ENCODE measurements at regions not wholly inside any gene's neighbourhood (a gene's known extent, or its start where the extent isn't known, plus 50 kb on each side); places are given as distances from the start of the nearest gene placed in this dataset.

GRCh38 chr20:60352017-60352416 lies 393.8 kb downstream of the CDH26 start:
- TF ChIP-seq ZNF2 (tag by site-specific recombination; IDR thresholded peaks at IDR 0.05) (no peak), ZBTB17 (tag by site-specific recombination; IDR thresholded peaks at IDR 0.05) (no peak), ZNF350 (tag by site-specific recombination; IDR thresholded peaks at IDR 0.05) (no peak), ZNF488 (tag by site-specific recombination; IDR thresholded peaks at IDR 0.05) (no peak), EGR2 (tag by site-specific recombination; IDR thresholded peaks at IDR 0.05; ENCODE audit: low read depth) (no peak), PRDM1 (tag by site-specific recombination; IDR thresholded peaks at IDR 0.05) (no peak), ZNF292 (tag by site-specific recombination; IDR thresholded peaks at IDR 0.05; ENCODE audit: borderline replicate concordance, low read depth) (no peak), ZBTB10 (tag by site-specific recombination; IDR thresholded peaks at IDR 0.05) (no peak), ZNF280D (tag by site-specific recombination; IDR thresholded peaks at IDR 0.05) (no peak), BCL6B (tag by site-specific recombination; IDR thresholded peaks at IDR 0.05) (no peak), KLF1 (tag by site-specific recombination; IDR thresholded peaks at IDR 0.05) (no peak), KLF8 (tag by site-specific recombination; IDR thresholded peaks at IDR 0.05) (no peak), TCF7L2 (IDR thresholded peaks at IDR 0.05; ENCODE audit: borderline replicate concordance, low read depth, low read length) (no peak), ZNF626 (tag by site-specific recombination; IDR thresholded peaks at IDR 0.05) (no peak), IKZF3 (tag by site-specific recombination; IDR thresholded peaks at IDR 0.05) (no peak)
- Histone ChIP-seq H3K36me3 (ENCODE audit: control insufficient read depth in 2 of 2, insufficient read depth in 1 of 2, low read length in 2 of 2) (no peaks in the 10 kb centered on the region), H3K4me3 (ENCODE audit: low read depth, low read length) (no peak overlapping the region), H3K9me3 (ENCODE audit: control insufficient read depth, insufficient read depth, low read depth, low read length) (no peaks in the 10 kb centered on the region), H3K4me1 (ENCODE audit: control insufficient read depth, insufficient read depth, low read length) (no peaks in the 10 kb centered on the region), H3K27ac (ENCODE audit: extremely low read depth, low read depth, low read length) (no peak overlapping the region)
- ChIA-PET CTCF (no interaction called here), POLR2A (no interaction called here)

GRCh38 chr20:60352596-60352995 lies 394.4 kb downstream of the CDH26 start:
- no peaks in the 10 kb centered on the region for H3K4me1 ChIP-seq (ENCODE audit: control insufficient read depth, insufficient read depth, low read length)

More at GRCh38 chr20:60352596-60352995, 394.4 kb downstream of the CDH26 start:
- Histone ChIP-seq H3K27ac (ENCODE audit: extremely low read depth, low read depth, low read length) (no peak overlapping the region), H3K36me3 (ENCODE audit: control insufficient read depth in 2 of 2, insufficient read depth in 1 of 2, low read length in 2 of 2) (no peaks in the 10 kb centered on the region), H3K9me3 (ENCODE audit: control insufficient read depth, insufficient read depth, low read depth, low read length) (no peaks in the 10 kb centered on the region), H3K4me3 (ENCODE audit: low read depth, low read length) (no peak overlapping the region)
- ChIA-PET CTCF (no interaction called here), POLR2A (no interaction called here)
- TF ChIP-seq KLF10 (tag by site-specific recombination; IDR thresholded peaks at IDR 0.05) (no peak), ZNF311 (tag by site-specific recombination; IDR thresholded peaks at IDR 0.05; ENCODE audit: borderline replicate concordance) (no peak), ZNF623 (tag by site-specific recombination; IDR thresholded peaks at IDR 0.05) (no peak), ZNF560 (tag by site-specific recombination; IDR thresholded peaks at IDR 0.05; ENCODE audit: borderline replicate concordance) (no peak), ZNF157 (tag by site-specific recombination; IDR thresholded peaks at IDR 0.05) (no peak), ZNF138 (tag by site-specific recombination; IDR thresholded peaks at IDR 0.05; ENCODE audit: borderline replicate concordance) (no peak)

Data from HEK293 (cell line).